ENCODE measurements at regions not wholly inside any gene's neighbourhood (a gene's known extent, or its start where the extent isn't known, plus 50 kb on each side); places are given as distances from the start of the nearest gene placed in this dataset.

DNA sequence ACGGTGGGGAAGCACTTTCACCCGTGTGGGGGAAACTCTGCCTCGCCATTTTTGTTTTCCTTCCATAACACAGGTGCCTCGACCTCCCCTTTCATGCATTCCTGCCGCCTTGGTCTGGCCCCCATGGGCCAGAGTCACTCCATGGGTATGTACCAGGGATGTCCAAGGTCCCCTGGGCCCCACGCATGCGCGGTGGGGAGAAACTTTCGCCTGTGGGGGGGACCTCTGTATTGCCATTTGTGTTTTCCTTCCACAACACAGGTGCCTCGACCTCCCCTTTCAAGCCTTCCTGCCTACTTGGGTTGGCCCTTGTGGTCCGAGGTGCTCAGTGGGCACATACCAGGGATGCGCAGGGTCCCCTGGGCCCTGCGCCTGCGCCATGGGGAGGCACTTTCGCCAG, 345.8 kb downstream of the ALG10 start:
- DNase-seq (ENCODE audit: low read depth) = no peak
- H3K4me3 ChIP-seq (ENCODE audit: low read length) = no peak overlapping the region
- TF ChIP-seq, protein P1, sequence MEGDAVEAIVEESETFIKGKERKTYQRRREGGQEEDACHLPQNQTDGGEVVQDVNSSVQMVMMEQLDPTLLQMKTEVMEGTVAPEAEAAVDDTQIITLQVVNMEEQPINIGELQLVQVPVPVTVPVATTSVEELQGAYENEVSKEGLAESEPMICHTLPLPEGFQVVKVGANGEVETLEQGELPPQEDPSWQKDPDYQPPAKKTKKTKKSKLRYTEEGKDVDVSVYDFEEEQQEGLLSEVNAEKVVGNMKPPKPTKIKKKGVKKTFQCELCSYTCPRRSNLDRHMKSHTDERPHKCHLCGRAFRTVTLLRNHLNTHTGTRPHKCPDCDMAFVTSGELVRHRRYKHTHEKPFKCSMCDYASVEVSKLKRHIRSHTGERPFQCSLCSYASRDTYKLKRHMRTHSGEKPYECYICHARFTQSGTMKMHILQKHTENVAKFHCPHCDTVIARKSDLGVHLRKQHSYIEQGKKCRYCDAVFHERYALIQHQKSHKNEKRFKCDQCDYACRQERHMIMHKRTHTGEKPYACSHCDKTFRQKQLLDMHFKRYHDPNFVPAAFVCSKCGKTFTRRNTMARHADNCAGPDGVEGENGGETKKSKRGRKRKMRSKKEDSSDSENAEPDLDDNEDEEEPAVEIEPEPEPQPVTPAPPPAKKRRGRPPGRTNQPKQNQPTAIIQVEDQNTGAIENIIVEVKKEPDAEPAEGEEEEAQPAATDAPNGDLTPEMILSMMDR (IDR thresholded peaks at IDR 0.05; ENCODE audit: insufficient read depth, low read depth, low read length, missing control alignments) = no peak

- TF ChIP-seq, protein P1 (IDR thresholded peaks at IDR 0.05; ENCODE audit: insufficient read depth, low read depth, low read length, missing control alignments) = no peak
- DNase-seq (ENCODE audit: low read depth) = no peak
- no peak overlapping the region for H3K4me3 ChIP-seq (ENCODE audit: low read length)
Measured at GRCh38 chr12:34371050-34371449, 348.8 kb downstream of the ALG10 start.

GRCh38 chr12:34372003-34372402, 349.7 kb downstream of the ALG10 start:
- H3K4me3 ChIP-seq (ENCODE audit: low read length) = no peak overlapping the region
- no peak for DNase-seq (ENCODE audit: low read depth)
- TF ChIP-seq, protein P1 (IDR thresholded peaks at IDR 0.05; ENCODE audit: insufficient read depth, low read depth, low read length, missing control alignments) = no peak

DNA sequence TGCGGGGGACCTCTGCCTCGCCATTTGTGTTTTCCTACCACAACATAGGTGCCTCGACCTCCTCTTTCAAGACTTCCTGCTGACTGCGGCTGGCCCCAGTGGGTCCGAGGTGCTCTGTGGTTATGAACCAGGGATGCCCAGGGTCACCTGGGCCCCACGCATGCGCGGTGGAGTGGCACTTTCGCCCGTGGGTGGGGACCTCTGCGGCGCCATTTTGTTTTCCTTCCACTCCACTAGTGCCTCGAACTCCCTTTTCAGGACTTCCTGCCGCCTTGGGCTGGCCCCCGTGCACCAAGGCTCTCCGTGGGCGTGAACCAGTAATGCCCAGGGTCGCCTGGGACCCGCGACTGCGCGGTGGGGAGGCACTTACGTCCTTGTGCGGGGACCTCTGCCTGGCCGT, 351.6 kb downstream of the ALG10 start:
- no peak overlapping the region for H3K4me3 ChIP-seq (ENCODE audit: low read length)
- no peak for DNase-seq (ENCODE audit: low read depth)

GRCh38 chr12:34376133-34376799, 354.0 kb downstream of the ALG10 start:
- no peak overlapping the region for H3K4me3 ChIP-seq (ENCODE audit: low read length)
- no peak for DNase-seq (ENCODE audit: low read depth)
- TF ChIP-seq, protein P1 (IDR thresholded peaks at IDR 0.05; ENCODE audit: insufficient read depth, low read depth, low read length, missing control alignments) = no peak

More for the DNA sequence above, 351.6 kb downstream of the ALG10 start:
- TF ChIP-seq, protein P1 (IDR thresholded peaks at IDR 0.05; ENCODE audit: insufficient read depth, low read depth, low read length, missing control alignments) = no peak

DNA sequence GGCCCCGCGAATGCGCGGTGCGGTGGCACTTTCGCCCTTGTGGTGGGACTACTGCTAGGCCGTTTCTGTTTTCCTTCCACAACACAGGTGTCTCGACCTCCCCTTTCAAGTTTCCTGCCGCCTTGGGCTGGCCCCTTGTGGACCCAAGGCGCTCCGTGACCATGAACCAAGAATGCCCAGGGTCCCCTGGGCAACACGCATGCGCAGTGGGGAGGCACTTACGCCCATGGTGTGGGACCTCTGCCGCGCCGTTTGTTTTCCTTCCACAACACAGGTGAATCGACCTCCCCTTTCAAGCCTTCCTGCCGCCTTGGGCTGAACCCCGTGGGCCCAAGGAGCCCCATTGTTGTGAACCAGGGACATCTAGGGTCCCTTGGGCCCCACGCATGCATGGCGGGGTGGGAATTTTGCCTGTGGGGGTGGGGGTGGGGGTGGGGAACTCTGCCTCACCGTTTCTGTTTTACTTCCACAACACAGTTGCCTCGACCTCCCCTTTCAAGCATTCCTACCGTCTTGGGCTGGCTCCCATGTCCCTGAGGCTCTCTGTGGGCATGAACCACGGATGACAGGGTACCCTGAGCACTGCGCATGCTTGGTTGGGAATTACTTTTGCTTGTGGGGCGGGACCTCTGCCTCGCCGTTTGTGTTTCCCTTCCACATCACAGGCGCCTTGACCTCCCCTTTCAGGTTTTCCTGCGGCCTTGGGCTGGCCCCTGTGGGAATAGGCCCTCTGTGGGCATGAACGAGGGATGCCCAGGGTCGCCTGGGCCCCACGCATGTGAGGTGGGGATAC, 355.1 kb downstream of the ALG10 start:
- TF ChIP-seq, protein P1 (IDR thresholded peaks at IDR 0.05; ENCODE audit: insufficient read depth, low read depth, low read length, missing control alignments) = no peak
- no peak overlapping the region for H3K4me3 ChIP-seq (ENCODE audit: low read length)
- no peak for DNase-seq (ENCODE audit: low read depth)
